ENCODE measurements at regions not wholly inside any gene's neighbourhood (a gene's known extent, or its start where the extent isn't known, plus 50 kb on each side); places are given as distances from the start of the nearest gene placed in this dataset.

DNA sequence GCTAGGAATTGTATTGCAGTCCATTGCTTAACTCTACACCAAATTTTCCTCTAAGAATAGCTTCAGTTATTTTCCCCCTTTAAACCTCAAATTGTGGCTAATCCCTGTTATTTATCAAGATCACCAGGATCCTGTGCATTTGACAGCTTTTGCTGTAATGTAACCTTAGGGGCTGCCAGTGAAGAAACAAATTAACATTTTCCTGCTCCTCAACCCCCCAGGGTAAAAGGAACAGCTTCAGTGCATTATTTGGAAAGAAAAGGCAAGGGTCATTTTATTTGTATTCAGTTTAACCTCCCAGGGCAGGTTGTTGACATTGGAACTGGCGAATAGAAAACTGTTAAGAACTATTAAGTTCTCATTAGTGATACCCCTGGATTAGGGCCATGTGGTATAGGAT lies 57.0 kb downstream of the PCDH20 start:
- H3K4me1 ChIP-seq (ENCODE audit: control insufficient read depth in 1 of 2, insufficient read depth in 2 of 2, low read depth in 1 of 2, low read length in 1 of 2) = no peaks in the 10 kb centered on the region; a peak in 1 of 4 replicates
- H3F3A ChIP-seq (replicated peaks; ENCODE audit: insufficient read depth) = no peaks in the 10 kb centered on the region
- H3K36me3 ChIP-seq (replicated peaks in 1 of 2; ENCODE audit: control insufficient read depth in 1 of 2, insufficient read depth in 2 of 2, low read length in 1 of 2) = no peaks in the 10 kb centered on the region
- H3K9me3 ChIP-seq = no peaks in the 10 kb centered on the region
- H4K20me1 ChIP-seq (ENCODE audit: insufficient read depth) = no peaks in the 10 kb centered on the region
- no peaks in the 10 kb centered on the region for H3K27me3 ChIP-seq (ENCODE audit: insufficient read depth)
- H2AFZ ChIP-seq (ENCODE audit: low read depth) = no peak overlapping the region
- no peaks in the 10 kb centered on the region for H3K9me2 ChIP-seq
- ChIA-PET POLR2A (no interaction called here), CTCF (no interaction called here)
- TF ChIP-seq EZH2phosphoT487 (IDR thresholded peaks at IDR 0.05; ENCODE audit: borderline replicate concordance, low read depth) = no peak
- TF ChIP-seq, protein P1, sequence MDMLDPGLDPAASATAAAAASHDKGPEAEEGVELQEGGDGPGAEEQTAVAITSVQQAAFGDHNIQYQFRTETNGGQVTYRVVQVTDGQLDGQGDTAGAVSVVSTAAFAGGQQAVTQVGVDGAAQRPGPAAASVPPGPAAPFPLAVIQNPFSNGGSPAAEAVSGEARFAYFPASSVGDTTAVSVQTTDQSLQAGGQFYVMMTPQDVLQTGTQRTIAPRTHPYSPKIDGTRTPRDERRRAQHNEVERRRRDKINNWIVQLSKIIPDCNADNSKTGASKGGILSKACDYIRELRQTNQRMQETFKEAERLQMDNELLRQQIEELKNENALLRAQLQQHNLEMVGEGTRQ (IDR thresholded peaks at IDR 0.05; ENCODE audit: borderline replicate concordance, low read depth, low read length) = no peak
- WGBS (ENCODE audit: low lambda C conversion rate) = 9% methylated on average over 1 of the region's 1 CpG
- no peak overlapping the region for H3K9ac ChIP-seq
- H3K79me2 ChIP-seq (ENCODE audit: insufficient read depth) = no peaks in the 10 kb centered on the region
- no peak overlapping the region for H3K4me3 ChIP-seq (ENCODE audit: low read depth in 2 of 2, low read length in 1 of 2)
- DNase-seq = no peak
- no peak overlapping the region for H3K27ac ChIP-seq (ENCODE audit: low read depth in 2 of 2, low read length in 1 of 2)
- H3K4me2 ChIP-seq = no peak overlapping the region

DNA sequence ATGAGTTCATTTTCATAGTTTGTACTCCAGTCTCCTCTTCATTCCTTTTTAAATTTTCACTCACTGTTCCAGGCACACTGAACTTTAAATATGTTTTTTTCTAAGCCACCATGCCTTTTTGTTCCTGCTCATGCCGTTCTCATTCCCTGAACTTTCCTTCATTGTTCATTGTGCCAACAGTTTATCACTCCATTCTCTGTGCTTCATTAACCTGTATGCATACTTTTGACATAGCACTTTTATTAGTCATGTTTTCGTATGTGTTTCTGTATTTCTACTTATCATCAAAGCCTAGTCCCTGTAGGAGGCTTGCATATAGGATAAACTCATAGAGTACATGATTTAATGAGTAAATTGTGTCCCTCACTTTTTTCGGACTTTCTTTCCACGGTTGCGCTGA lies 65.3 kb downstream of the PCDH20 start:
- H3K9me3 ChIP-seq = no peaks in the 10 kb centered on the region
- no peaks in the 10 kb centered on the region for H4K20me1 ChIP-seq (ENCODE audit: insufficient read depth)
- H3K36me3 ChIP-seq (replicated peaks in 1 of 2; ENCODE audit: control insufficient read depth in 1 of 2, insufficient read depth in 2 of 2, low read length in 1 of 2) = no peaks in the 10 kb centered on the region
- H3K27ac ChIP-seq (ENCODE audit: low read depth in 2 of 2, low read length in 1 of 2) = no peak overlapping the region
- ChIA-PET POLR2A (no interaction called here), CTCF (no interaction called here)
- DNase-seq = no peak
- H3K4me3 ChIP-seq (ENCODE audit: low read depth in 2 of 2, low read length in 1 of 2) = no peak overlapping the region
- no peaks in the 10 kb centered on the region for H3K4me1 ChIP-seq (ENCODE audit: control insufficient read depth in 1 of 2, insufficient read depth in 2 of 2, low read depth in 1 of 2, low read length in 1 of 2)
- no peak overlapping the region for H3K4me2 ChIP-seq
- no peaks in the 10 kb centered on the region for H3F3A ChIP-seq (replicated peaks; ENCODE audit: insufficient read depth)
- no peaks in the 10 kb centered on the region for H3K9me2 ChIP-seq
- H2AFZ ChIP-seq (ENCODE audit: low read depth) = no peak overlapping the region
- no peaks in the 10 kb centered on the region for H3K27me3 ChIP-seq (ENCODE audit: insufficient read depth)
- H3K9ac ChIP-seq = no peak overlapping the region
- TF ChIP-seq EP300 (IDR thresholded peaks at IDR 0.05; ENCODE audit: borderline replicate concordance in 1 of 2, low read depth in 1 of 2, low read length in 1 of 2) (no peak), SMC3 (IDR thresholded peaks at IDR 0.05; ENCODE audit: low read depth, low read length) (no peak), POLR2AphosphoS5 (IDR thresholded peaks at IDR 0.05; ENCODE audit: low read depth, low read length) (no peak), NFIC (IDR thresholded peaks at IDR 0.05; ENCODE audit: borderline replicate concordance) (no peak), TAF1 (IDR thresholded peaks at IDR 0.05; ENCODE audit: borderline replicate concordance, low read depth, low read length) (no peak), RCOR1 (IDR thresholded peaks at IDR 0.05; ENCODE audit: low read length) (no peak), CHD2 (IDR thresholded peaks at IDR 0.05; ENCODE audit: low read length, partially characterized antibody) (no peak), GABPA (IDR thresholded peaks at IDR 0.05; ENCODE audit: low read depth) (no peak), SIN3A (IDR thresholded peaks at IDR 0.05; ENCODE audit: borderline replicate concordance, low read depth, low read length) (no peak), YY1 (IDR thresholded peaks at IDR 0.05; ENCODE audit: low read depth) (no peak), RXRA (IDR thresholded peaks at IDR 0.05; ENCODE audit: borderline replicate concordance, low read depth) (no peak), JUND (IDR thresholded peaks at IDR 0.05) (no peak), TCF12 (IDR thresholded peaks at IDR 0.05) (no peak)
- TF ChIP-seq, protein P2, sequence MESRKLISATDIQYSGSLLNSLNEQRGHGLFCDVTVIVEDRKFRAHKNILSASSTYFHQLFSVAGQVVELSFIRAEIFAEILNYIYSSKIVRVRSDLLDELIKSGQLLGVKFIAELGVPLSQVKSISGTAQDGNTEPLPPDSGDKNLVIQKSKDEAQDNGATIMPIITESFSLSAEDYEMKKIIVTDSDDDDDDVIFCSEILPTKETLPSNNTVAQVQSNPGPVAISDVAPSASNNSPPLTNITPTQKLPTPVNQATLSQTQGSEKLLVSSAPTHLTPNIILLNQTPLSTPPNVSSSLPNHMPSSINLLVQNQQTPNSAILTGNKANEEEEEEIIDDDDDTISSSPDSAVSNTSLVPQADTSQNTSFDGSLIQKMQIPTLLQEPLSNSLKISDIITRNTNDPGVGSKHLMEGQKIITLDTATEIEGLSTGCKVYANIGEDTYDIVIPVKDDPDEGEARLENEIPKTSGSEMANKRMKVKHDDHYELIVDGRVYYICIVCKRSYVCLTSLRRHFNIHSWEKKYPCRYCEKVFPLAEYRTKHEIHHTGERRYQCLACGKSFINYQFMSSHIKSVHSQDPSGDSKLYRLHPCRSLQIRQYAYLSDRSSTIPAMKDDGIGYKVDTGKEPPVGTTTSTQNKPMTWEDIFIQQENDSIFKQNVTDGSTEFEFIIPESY (IDR thresholded peaks at IDR 0.05; ENCODE audit: borderline replicate concordance, low read depth) = no peak
- TF ChIP-seq, protein P3, sequence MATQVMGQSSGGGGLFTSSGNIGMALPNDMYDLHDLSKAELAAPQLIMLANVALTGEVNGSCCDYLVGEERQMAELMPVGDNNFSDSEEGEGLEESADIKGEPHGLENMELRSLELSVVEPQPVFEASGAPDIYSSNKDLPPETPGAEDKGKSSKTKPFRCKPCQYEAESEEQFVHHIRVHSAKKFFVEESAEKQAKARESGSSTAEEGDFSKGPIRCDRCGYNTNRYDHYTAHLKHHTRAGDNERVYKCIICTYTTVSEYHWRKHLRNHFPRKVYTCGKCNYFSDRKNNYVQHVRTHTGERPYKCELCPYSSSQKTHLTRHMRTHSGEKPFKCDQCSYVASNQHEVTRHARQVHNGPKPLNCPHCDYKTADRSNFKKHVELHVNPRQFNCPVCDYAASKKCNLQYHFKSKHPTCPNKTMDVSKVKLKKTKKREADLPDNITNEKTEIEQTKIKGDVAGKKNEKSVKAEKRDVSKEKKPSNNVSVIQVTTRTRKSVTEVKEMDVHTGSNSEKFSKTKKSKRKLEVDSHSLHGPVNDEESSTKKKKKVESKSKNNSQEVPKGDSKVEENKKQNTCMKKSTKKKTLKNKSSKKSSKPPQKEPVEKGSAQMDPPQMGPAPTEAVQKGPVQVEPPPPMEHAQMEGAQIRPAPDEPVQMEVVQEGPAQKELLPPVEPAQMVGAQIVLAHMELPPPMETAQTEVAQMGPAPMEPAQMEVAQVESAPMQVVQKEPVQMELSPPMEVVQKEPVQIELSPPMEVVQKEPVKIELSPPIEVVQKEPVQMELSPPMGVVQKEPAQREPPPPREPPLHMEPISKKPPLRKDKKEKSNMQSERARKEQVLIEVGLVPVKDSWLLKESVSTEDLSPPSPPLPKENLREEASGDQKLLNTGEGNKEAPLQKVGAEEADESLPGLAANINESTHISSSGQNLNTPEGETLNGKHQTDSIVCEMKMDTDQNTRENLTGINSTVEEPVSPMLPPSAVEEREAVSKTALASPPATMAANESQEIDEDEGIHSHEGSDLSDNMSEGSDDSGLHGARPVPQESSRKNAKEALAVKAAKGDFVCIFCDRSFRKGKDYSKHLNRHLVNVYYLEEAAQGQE (IDR thresholded peaks at IDR 0.05; ENCODE audit: low read depth, low read length) = no peak
- TF ChIP-seq, protein P4, sequence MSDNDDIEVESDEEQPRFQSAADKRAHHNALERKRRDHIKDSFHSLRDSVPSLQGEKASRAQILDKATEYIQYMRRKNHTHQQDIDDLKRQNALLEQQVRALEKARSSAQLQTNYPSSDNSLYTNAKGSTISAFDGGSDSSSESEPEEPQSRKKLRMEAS (IDR thresholded peaks at IDR 0.05; ENCODE audit: low read depth) = no peak
- H3K79me2 ChIP-seq (ENCODE audit: insufficient read depth) = no peaks in the 10 kb centered on the region
- WGBS (ENCODE audit: low lambda C conversion rate) = 40% methylated on average over 5 of the region's 5 CpGs

Measured in SK-N-SH (cell line).